ENCODE measurements at regions not wholly inside any gene's neighbourhood (a gene's known extent, or its start where the extent isn't known, plus 50 kb on each side); places are given as distances from the start of the nearest gene placed in this dataset.

DNA sequence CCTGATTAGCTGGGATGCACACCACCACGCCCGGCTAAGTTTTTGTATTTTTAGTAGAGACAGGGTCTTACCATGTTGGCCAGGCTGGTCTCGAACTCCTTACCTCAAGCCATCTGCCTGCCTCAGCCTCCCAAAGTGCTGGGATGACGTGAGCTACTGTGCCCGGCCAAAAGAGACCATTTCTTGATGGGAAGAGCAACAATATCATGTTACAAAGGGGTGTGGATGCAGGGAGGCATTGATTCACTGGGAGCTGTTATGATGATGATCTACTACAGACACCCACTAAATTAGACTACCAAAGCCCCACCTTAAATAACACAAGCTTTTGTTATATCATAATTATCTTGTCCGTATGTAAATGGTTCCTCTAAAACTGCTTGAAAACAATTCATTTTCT, 81.4 kb upstream of the PSMD7 start:
- POLR2A ChIA-PET = no interaction called here
- DNase-seq (ENCODE audit: low read depth, low spot score) = no peak

DNA sequence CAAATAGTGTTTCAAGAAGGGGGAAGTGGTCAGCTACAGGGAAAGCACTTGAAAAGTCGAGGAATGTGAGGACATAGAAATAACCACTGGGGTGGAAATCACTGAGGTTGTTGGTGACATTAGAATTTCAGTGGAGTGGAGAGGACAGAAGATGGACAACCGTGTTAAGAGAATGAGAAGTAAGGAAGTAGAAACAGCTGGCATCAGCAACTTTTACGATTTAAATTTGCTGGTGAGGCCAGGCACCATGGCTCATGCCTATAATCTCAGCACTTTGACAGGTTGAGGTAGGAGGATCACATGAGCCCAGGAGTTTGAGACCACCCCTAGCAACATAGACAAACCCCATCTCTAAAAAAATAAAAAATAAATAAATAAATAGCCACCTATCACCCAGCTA, 83.2 kb upstream of the PSMD7 start:
- in situ Hi-C loops (cut with HindIII; ENCODE audit: low pct_unique_long_range_greater_than_20kb, low sequenced_read_pairs) (no loop called here), intact Hi-C loops (cut with micrococcal nuclease; ENCODE audit: unreplicated experiment) (no loop called here)
- TF ChIP-seq TCF7L2 (IDR thresholded peaks at IDR 0.05; ENCODE audit: low read depth, low read length) (no peak), POLR2AphosphoS5 (IDR thresholded peaks at IDR 0.05; ENCODE audit: low read depth, low read length) (no peak), SIN3A (IDR thresholded peaks at IDR 0.05; ENCODE audit: borderline replicate concordance, insufficient read depth, low read depth, low read length) (no peak)
- TF ChIP-seq, protein P1, sequence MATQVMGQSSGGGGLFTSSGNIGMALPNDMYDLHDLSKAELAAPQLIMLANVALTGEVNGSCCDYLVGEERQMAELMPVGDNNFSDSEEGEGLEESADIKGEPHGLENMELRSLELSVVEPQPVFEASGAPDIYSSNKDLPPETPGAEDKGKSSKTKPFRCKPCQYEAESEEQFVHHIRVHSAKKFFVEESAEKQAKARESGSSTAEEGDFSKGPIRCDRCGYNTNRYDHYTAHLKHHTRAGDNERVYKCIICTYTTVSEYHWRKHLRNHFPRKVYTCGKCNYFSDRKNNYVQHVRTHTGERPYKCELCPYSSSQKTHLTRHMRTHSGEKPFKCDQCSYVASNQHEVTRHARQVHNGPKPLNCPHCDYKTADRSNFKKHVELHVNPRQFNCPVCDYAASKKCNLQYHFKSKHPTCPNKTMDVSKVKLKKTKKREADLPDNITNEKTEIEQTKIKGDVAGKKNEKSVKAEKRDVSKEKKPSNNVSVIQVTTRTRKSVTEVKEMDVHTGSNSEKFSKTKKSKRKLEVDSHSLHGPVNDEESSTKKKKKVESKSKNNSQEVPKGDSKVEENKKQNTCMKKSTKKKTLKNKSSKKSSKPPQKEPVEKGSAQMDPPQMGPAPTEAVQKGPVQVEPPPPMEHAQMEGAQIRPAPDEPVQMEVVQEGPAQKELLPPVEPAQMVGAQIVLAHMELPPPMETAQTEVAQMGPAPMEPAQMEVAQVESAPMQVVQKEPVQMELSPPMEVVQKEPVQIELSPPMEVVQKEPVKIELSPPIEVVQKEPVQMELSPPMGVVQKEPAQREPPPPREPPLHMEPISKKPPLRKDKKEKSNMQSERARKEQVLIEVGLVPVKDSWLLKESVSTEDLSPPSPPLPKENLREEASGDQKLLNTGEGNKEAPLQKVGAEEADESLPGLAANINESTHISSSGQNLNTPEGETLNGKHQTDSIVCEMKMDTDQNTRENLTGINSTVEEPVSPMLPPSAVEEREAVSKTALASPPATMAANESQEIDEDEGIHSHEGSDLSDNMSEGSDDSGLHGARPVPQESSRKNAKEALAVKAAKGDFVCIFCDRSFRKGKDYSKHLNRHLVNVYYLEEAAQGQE (IDR thresholded peaks at IDR 0.05; ENCODE audit: insufficient read depth in 1 of 2, low read depth in 2 of 2, low read length in 1 of 2) = no peak
- TF ChIP-seq, protein P2, sequence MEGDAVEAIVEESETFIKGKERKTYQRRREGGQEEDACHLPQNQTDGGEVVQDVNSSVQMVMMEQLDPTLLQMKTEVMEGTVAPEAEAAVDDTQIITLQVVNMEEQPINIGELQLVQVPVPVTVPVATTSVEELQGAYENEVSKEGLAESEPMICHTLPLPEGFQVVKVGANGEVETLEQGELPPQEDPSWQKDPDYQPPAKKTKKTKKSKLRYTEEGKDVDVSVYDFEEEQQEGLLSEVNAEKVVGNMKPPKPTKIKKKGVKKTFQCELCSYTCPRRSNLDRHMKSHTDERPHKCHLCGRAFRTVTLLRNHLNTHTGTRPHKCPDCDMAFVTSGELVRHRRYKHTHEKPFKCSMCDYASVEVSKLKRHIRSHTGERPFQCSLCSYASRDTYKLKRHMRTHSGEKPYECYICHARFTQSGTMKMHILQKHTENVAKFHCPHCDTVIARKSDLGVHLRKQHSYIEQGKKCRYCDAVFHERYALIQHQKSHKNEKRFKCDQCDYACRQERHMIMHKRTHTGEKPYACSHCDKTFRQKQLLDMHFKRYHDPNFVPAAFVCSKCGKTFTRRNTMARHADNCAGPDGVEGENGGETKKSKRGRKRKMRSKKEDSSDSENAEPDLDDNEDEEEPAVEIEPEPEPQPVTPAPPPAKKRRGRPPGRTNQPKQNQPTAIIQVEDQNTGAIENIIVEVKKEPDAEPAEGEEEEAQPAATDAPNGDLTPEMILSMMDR (IDR thresholded peaks at IDR 0.05) = no peak
- ChIA-PET CTCF (no interaction called here), POLR2A (no interaction called here)
- no TSS peak for BruUV-seq (replicated peaks)
- Histone ChIP-seq H3K27ac (ENCODE audit: low read length) (no peak overlapping the region), H3K27me3 (ENCODE audit: control insufficient read depth, insufficient read depth, low read length) (no peaks in the 10 kb centered on the region), H3K36me3 (ENCODE audit: control insufficient read depth, insufficient read depth, low read length) (no peaks in the 10 kb centered on the region), H3K9me3 (ENCODE audit: control insufficient read depth, insufficient read depth, low read depth, low read length) (no peaks in the 10 kb centered on the region), H3K4me1 (ENCODE audit: control insufficient read depth, insufficient read depth, low read length) (no peaks in the 10 kb centered on the region), H3K4me3 (ENCODE audit: low read depth in 2 of 2, low read length in 2 of 2) (no peak overlapping the region)
- ATAC-seq = no peak
- DNase-seq (ENCODE audit: low read depth, low spot score) = no peak

More for the DNA sequence above, 81.4 kb upstream of the PSMD7 start:
- intact Hi-C loops (cut with micrococcal nuclease; ENCODE audit: unreplicated experiment) = no loop called here
- H3K27me3 ChIP-seq (ENCODE audit: control insufficient read depth, insufficient read depth, low read length) = no peaks in the 10 kb centered on the region
- CTCF ChIA-PET = no interaction called here
- H3K9me3 ChIP-seq (ENCODE audit: control insufficient read depth, insufficient read depth, low read depth, low read length) = no peaks in the 10 kb centered on the region
- in situ Hi-C loops (cut with HindIII; ENCODE audit: low pct_unique_long_range_greater_than_20kb, low sequenced_read_pairs) = no loop called here
- no peaks in the 10 kb centered on the region for H3K36me3 ChIP-seq (ENCODE audit: control insufficient read depth, insufficient read depth, low read length)
- no peak for ATAC-seq
- no peaks in the 10 kb centered on the region for H3K4me1 ChIP-seq (ENCODE audit: control insufficient read depth, insufficient read depth, low read length)
- no peak for TF ChIP-seq POLR2AphosphoS5 (IDR thresholded peaks at IDR 0.05; ENCODE audit: low read depth, low read length)
- TF ChIP-seq SIN3A (IDR thresholded peaks at IDR 0.05; ENCODE audit: borderline replicate concordance, insufficient read depth, low read depth, low read length) = no peak
- TF ChIP-seq, protein P2 (IDR thresholded peaks at IDR 0.05) = no peak
- no peak for TF ChIP-seq TCF7L2 (IDR thresholded peaks at IDR 0.05; ENCODE audit: low read depth, low read length)
- TF ChIP-seq, protein P1 (IDR thresholded peaks at IDR 0.05; ENCODE audit: insufficient read depth in 1 of 2, low read depth in 2 of 2, low read length in 1 of 2) = no peak
- H3K4me3 ChIP-seq (ENCODE audit: low read depth in 2 of 2, low read length in 2 of 2) = no peak overlapping the region
- BruUV-seq (replicated peaks) = no TSS peak
- no peak overlapping the region for H3K27ac ChIP-seq (ENCODE audit: low read length)

All from Panc1 (cell line).